Thoracic aorta (tissue), 2 donors: ENCODE measurements at regions not wholly inside any gene's neighbourhood (a gene's known extent, or its start where the extent isn't known, plus 50 kb on each side); places are given as distances from the start of the nearest gene placed in this dataset.

Experiments used
- ATAC-seq: fragments of 150-250 bp; one replicate; pipeline ENCODE4 v1.8.0; 2017; ENCODE audit warnings: low read depth; ENCODE audit not compliant: insufficient number of reproducible peaks, low FRiP score
- DNase-seq: peaks from one replicate; pipeline ENCODE4 v3.0.0-alpha.2; 2020; ENCODE audit warnings: low spot score
- H3K27ac ChIP-seq, 2 donors: fragments of 200-600 bp; sonication (generic); 1 replicate in 1 of 2; 2 replicates in 1 of 2; pipeline ENCODE4 v1.5.1; 2016; ENCODE audit warnings: mild to moderate bottlenecking in 2 of 2, moderate library complexity in 2 of 2
- H3K27me3 ChIP-seq: fragments of 200-600 bp; sonication (generic); replicated peaks from 2 replicates; pipeline ENCODE4 v1.6.0; 2016; ENCODE audit warnings: mild to moderate bottlenecking; ENCODE audit not compliant: insufficient read depth
- H3K36me3 ChIP-seq: fragments of 200-600 bp; sonication (generic); one replicate; pipeline ENCODE4 v1.5.1; 2016
- H3K4me1 ChIP-seq, 2 donors: fragments of 200-600 bp; sonication (generic); 1 replicate in 1 of 2; 2 replicates in 1 of 2; pipeline versions ENCODE4 v1.5.1 to v1.6.0; 2016; ENCODE audit warnings: low read depth in 2 of 2, mild to moderate bottlenecking in 1 of 2; ENCODE audit not compliant: control insufficient read depth in 1 of 2
- H3K4me3 ChIP-seq: fragments of 200-600 bp; sonication (generic); 2 replicates; pipeline ENCODE4 v1.5.1; 2016; ENCODE audit warnings: mild to moderate bottlenecking
- H3K9me3 ChIP-seq: fragments of 200-600 bp; sonication (generic); 2 replicates; pipeline ENCODE4 v1.5.1; 2016
- CTCF ChIP-seq: fragments of 200-600 bp; sonication (generic); IDR thresholded peaks from one replicate; pipeline ENCODE4 v1.5.1; 2019; ENCODE audit warnings: antibody characterized with exemption

GRCh38 chr2:23280401-23280800, 104.6 kb upstream of the KLHL29 start:
- no peak for ATAC-seq
- H3K36me3 ChIP-seq = no peaks in the 10 kb centered on the region
- H3K27me3 ChIP-seq = no peaks in the 10 kb centered on the region
- no peak for TF ChIP-seq CTCF
- no peaks in the 10 kb centered on the region for H3K9me3 ChIP-seq
- H3K27ac ChIP-seq = no peak overlapping the region
- no peaks in the 10 kb centered on the region for H3K4me1 ChIP-seq
- no peak for DNase-seq
- H3K4me3 ChIP-seq = no peak overlapping the region

- DNase-seq = no peak
- TF ChIP-seq CTCF = no peak
- Histone ChIP-seq H3K4me3 (no peak overlapping the region), H3K27ac (no peak overlapping the region), H3K4me1 (peaks cover 11 to 19% of the 10 kb centered on the region in 2 donors), H3K9me3 (no peaks in the 10 kb centered on the region), H3K27me3 (no peaks in the 10 kb centered on the region), H3K36me3 (no peaks in the 10 kb centered on the region)
- ATAC-seq = no peak
Measured at GRCh38 chr2:23283653-23284052, 101.3 kb upstream of the KLHL29 start.

- no peak for TF ChIP-seq CTCF
- Histone ChIP-seq H3K36me3 (no peaks in the 10 kb centered on the region), H3K9me3 (no peaks in the 10 kb centered on the region), H3K4me3 (no peak overlapping the region), H3K27ac (no peak overlapping the region), H3K4me1 (peaks cover 11 to 19% of the 10 kb centered on the region in 2 donors), H3K27me3 (no peaks in the 10 kb centered on the region)
- DNase-seq = no peak
- no peak for ATAC-seq
Measured at GRCh38 chr2:23285091-23285800, 99.7 kb upstream of the KLHL29 start.

- no peak for TF ChIP-seq CTCF
- H3K27ac ChIP-seq = no peak overlapping the region
- DNase-seq (no peak), ATAC-seq (no peak)
- no peaks in the 10 kb centered on the region for H3K36me3 ChIP-seq
- no peaks in the 10 kb centered on the region for H3K27me3 ChIP-seq
- H3K4me3 ChIP-seq = no peak overlapping the region
- H3K9me3 ChIP-seq = no peaks in the 10 kb centered on the region
- H3K4me1 ChIP-seq = peaks cover 11 to 19% of the 10 kb centered on the region in 2 donors
Measured at GRCh38 chr2:23286031-23286757, 98.8 kb upstream of the KLHL29 start.

DNA sequence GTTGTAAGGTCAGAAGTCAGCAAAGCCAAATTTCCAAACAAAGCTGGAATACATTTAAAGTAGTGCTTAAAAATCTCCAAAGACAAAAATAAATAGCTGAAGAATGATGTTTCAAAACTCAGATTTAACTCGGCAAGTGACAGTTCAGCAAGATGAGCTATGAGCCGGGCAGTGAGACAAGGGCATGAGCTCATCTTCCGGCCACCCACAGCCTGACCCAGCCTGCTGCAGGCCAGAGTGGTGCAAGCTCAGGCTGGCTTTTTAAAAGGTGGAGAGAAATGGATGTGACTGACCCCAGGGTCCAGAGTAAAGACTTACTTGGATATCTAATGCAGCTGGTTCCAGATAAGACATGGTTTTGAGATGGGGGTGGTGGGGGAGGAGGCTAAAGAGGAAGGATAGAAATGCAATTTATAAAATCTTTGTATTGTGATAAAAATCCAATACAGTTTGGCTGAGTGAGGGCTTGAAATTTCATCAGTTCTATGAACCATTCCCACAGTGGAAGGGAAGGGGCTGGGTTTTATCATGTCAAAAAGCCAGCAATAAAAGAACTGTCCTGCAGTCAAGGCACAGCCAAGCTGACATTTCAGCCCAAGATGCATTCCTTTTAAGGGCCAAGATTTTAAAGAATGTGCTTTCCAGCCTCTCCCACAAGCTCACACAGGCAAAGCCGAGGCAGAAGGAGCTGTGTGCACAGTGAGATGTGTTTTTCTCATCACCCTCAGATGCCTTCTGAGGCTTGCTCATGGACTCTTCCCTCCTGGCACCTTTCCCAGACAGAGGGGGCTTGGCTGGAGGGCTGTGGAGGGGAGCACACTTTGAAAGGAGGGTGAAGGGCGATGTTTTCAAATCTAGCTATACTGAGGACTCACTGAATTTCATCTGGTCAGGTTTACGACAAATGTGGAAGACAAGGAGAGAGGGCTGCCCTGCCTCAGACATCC, 97.9 kb upstream of the KLHL29 start:
- Histone ChIP-seq H3K27me3 (no peaks in the 10 kb centered on the region), H3K4me3 (no peak overlapping the region), H3K9me3 (no peaks in the 10 kb centered on the region), H3K27ac (peak overlapping the region; percentile 9 to 50), H3K4me1 (peaks cover 11 to 19% of the 10 kb centered on the region in 2 donors), H3K36me3 (no peaks in the 10 kb centered on the region)
- DNase-seq = no peak
- no peak for TF ChIP-seq CTCF
- ATAC-seq = no peak
